ENCODE measurements at regions not wholly inside any gene's neighbourhood (a gene's known extent, or its start where the extent isn't known, plus 50 kb on each side); places are given as distances from the start of the nearest gene placed in this dataset.

DNA sequence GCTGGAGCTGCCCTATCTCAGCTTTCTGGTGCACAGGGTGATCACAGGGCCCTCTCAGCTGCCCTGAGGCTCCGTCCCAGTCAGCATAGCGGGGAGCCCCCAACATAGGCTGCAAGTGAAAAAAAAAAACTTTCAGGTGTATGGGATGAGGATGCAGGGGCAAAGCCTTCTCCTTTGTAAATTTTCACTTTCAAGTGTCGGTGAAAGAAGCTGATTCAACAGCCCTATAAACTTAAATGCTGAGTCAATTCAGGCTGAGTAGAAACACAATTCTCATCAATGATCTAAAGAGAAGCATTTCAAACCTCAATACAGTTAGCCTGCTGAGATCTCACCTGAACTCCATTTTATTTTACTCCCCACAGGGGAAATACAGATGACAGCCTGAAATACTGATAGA lies 171.2 kb downstream of the SEC16B start:
- Histone ChIP-seq H3K4me2 (no peak overlapping the region), H3F3A (ENCODE audit: insufficient read depth, low read depth) (no peaks in the 10 kb centered on the region), H3K4me1 (replicated peaks; ENCODE audit: insufficient read depth) (no peaks in the 10 kb centered on the region), H3K27me3 (ENCODE audit: insufficient read depth, low read depth) (no peaks in the 10 kb centered on the region), H3K9me3 (ENCODE audit: insufficient read depth, low read depth) (no peaks in the 10 kb centered on the region), H2AFZ (no peak overlapping the region), H4K20me1 (ENCODE audit: insufficient read depth) (no peaks in the 10 kb centered on the region), H3K36me3 (ENCODE audit: low read depth) (no peaks in the 10 kb centered on the region), H3K79me2 (ENCODE audit: low read depth) (no peaks in the 10 kb centered on the region), H3K4me3 (no peak overlapping the region), H3K9me2 (ENCODE audit: insufficient read depth) (no peaks in the 10 kb centered on the region), H3K27ac (no peak overlapping the region)
- no TSS peak for BruUV-seq (replicated peaks)
- CTCF ChIA-PET = no interaction called here
- POLR2A ChIA-PET (ENCODE audit: unreplicated experiment) = no interaction called here
- TF ChIP-seq, protein P1, sequence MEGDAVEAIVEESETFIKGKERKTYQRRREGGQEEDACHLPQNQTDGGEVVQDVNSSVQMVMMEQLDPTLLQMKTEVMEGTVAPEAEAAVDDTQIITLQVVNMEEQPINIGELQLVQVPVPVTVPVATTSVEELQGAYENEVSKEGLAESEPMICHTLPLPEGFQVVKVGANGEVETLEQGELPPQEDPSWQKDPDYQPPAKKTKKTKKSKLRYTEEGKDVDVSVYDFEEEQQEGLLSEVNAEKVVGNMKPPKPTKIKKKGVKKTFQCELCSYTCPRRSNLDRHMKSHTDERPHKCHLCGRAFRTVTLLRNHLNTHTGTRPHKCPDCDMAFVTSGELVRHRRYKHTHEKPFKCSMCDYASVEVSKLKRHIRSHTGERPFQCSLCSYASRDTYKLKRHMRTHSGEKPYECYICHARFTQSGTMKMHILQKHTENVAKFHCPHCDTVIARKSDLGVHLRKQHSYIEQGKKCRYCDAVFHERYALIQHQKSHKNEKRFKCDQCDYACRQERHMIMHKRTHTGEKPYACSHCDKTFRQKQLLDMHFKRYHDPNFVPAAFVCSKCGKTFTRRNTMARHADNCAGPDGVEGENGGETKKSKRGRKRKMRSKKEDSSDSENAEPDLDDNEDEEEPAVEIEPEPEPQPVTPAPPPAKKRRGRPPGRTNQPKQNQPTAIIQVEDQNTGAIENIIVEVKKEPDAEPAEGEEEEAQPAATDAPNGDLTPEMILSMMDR (conservative IDR thresholded peaks at IDR 0.05) = no peak
- TF ChIP-seq EZH2 (IDR thresholded peaks at IDR 0.05; ENCODE audit: low read depth) = no peak
- intact Hi-C loops (cut with micrococcal nuclease; ENCODE audit: unreplicated experiment) = no loop called here
- DNase-seq = no peak

DNA sequence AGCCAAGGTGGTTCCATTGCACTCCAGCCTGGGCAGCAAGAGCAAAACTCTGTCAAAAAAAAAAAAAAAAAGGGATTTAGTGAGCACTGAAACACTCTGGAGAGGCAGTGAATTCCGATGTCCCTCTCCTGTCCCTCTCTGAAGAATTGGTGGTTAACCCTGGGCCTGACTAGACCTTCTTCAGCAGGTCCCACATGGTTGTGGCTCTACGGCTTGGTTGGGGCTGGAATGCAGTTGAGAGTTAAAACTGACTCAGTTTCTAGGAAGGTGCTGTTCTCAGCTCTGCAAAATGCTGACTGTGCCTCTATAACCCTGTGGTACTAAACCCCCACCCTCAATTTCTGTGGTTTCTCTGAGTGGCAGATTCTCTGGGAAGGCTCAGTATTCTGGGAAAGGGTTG lies 173.3 kb downstream of the SEC16B start:
- Histone ChIP-seq H3K27me3 (ENCODE audit: insufficient read depth, low read depth) (no peaks in the 10 kb centered on the region), H3K79me2 (ENCODE audit: low read depth) (no peaks in the 10 kb centered on the region), H3K4me2 (no peak overlapping the region), H3K4me1 (replicated peaks; ENCODE audit: insufficient read depth) (no peaks in the 10 kb centered on the region), H4K20me1 (ENCODE audit: insufficient read depth) (no peaks in the 10 kb centered on the region), H3K36me3 (ENCODE audit: low read depth) (no peaks in the 10 kb centered on the region), H3K9me2 (ENCODE audit: insufficient read depth) (no peaks in the 10 kb centered on the region), H3F3A (ENCODE audit: insufficient read depth, low read depth) (no peaks in the 10 kb centered on the region), H3K27ac (no peak overlapping the region), H3K4me3 (no peak overlapping the region), H2AFZ (no peak overlapping the region), H3K9me3 (ENCODE audit: insufficient read depth, low read depth) (no peaks in the 10 kb centered on the region)
- BruUV-seq (replicated peaks) = no TSS peak
- DNase-seq = no peak
- TF ChIP-seq, protein P1 (conservative IDR thresholded peaks at IDR 0.05) = no peak
- no peak for TF ChIP-seq EZH2 (IDR thresholded peaks at IDR 0.05; ENCODE audit: low read depth)
- intact Hi-C loops (cut with micrococcal nuclease; ENCODE audit: unreplicated experiment) = no loop called here
- POLR2A ChIA-PET (ENCODE audit: unreplicated experiment) = no interaction called here
- CTCF ChIA-PET = no interaction called here

DNA sequence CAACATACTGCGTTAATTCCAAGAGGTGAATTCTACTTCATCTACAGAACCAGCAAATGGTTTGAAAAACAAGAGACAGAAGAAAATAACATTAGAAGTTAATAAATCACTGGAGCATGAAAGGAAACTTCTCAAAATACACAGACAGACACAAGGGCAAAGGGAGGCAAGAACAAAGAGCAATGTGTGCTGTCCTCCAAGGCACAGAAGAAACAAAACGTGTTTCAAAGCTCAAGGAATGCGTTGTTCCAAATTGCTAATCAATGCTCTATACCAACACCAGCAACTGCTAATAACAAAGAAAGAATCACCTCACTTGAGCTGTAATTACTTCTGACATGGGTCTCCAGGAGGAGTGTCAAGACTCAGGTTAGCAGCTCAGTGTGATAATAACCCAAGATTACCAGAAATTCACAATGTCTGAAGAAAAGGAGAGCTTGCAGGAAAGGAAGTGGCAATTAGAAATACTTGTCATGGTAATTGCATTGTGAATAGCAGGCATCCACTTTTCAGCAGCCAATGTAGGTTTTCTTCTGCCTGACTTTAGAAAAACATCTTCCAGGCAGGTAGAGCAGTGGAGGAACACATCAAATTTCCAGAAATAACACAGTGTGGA lies 175.4 kb downstream of the SEC16B start:
- intact Hi-C loops (cut with micrococcal nuclease; ENCODE audit: unreplicated experiment) = no loop called here
- no peak for DNase-seq
- peaks cover 4% of the 10 kb centered on the region; the same call in 1 of the 2 replicates for H3K27me3 ChIP-seq (ENCODE audit: insufficient read depth, low read depth)
- POLR2A ChIA-PET (ENCODE audit: unreplicated experiment) = no interaction called here
- no peak overlapping the region for H3K4me2 ChIP-seq
- H2AFZ ChIP-seq = no peak overlapping the region
- no peaks in the 10 kb centered on the region for H3K36me3 ChIP-seq (ENCODE audit: low read depth)
- H3K9me3 ChIP-seq (ENCODE audit: insufficient read depth, low read depth) = no peaks in the 10 kb centered on the region
- TF ChIP-seq, protein P1 (conservative IDR thresholded peaks at IDR 0.05) = no peak
- TF ChIP-seq EZH2 (IDR thresholded peaks at IDR 0.05; ENCODE audit: low read depth) = no peak
- no peaks in the 10 kb centered on the region for H3K9me2 ChIP-seq (ENCODE audit: insufficient read depth)
- H4K20me1 ChIP-seq (ENCODE audit: insufficient read depth) = no peaks in the 10 kb centered on the region
- no peaks in the 10 kb centered on the region for H3K79me2 ChIP-seq (ENCODE audit: low read depth)
- BruUV-seq (replicated peaks) = no TSS peak
- no peaks in the 10 kb centered on the region for H3K4me1 ChIP-seq (replicated peaks; ENCODE audit: insufficient read depth)
- H3K27ac ChIP-seq = no peak overlapping the region
- H3K4me3 ChIP-seq = no peak overlapping the region
- CTCF ChIA-PET = no interaction called here
- no peaks in the 10 kb centered on the region for H3F3A ChIP-seq (ENCODE audit: insufficient read depth, low read depth)

All from PC-9 (cell line).